BLaER1 treated with 17β-estradiol and CSF1 and Interleukin-3, amounts not matched to agents 10 nM and 100 nM (cell line): ENCODE measurements at regions not wholly inside any gene's neighbourhood (a gene's known extent, or its start where the extent isn't known, plus 50 kb on each side); places are given as distances from the start of the nearest gene placed in this dataset.

Source experiments
- H3K27ac ChIP-seq, 11 experiments: shearing (Covaris generic); formaldehyde crosslinking; 2 replicates each; pipeline ENCODE4 v1.8.1; 2022
- H3K27me3 ChIP-seq, 11 experiments: shearing (Covaris generic); formaldehyde crosslinking; 2 replicates each; pipeline ENCODE4 v1.8.1; 2022
- H3K36me3 ChIP-seq, 11 experiments: shearing (Covaris generic); formaldehyde crosslinking; 2 replicates each; pipeline ENCODE4 v1.8.1; 2022
- H3K4me1 ChIP-seq, 10 experiments: shearing (Covaris generic); formaldehyde crosslinking; 2 replicates each; pipeline ENCODE4 v1.8.1; 2022
- H3K4me2 ChIP-seq, 11 experiments: shearing (Covaris generic); formaldehyde crosslinking; 2 replicates each; pipeline ENCODE4 v1.8.1; 2022
- H3K4me3 ChIP-seq, 10 experiments: shearing (Covaris generic); formaldehyde crosslinking; 2 replicates each; pipeline ENCODE4 v1.8.1; 2022
- H3K9ac ChIP-seq, 11 experiments: shearing (Covaris generic); formaldehyde crosslinking; 2 replicates each; pipeline ENCODE4 v1.8.1; 2022
- H3K9me3 ChIP-seq, 11 experiments: shearing (Covaris generic); formaldehyde crosslinking; replicated peaks in 1 of 11; 2 replicates each; pipeline ENCODE4 v1.8.1; 2022
- H4K20me1 ChIP-seq, 11 experiments: shearing (Covaris generic); formaldehyde crosslinking; 2 replicates each; pipeline ENCODE4 v1.8.1; 2022
- Cebpa-rat ChIP-seq, 11 experiments: shearing (Covaris generic); IDR thresholded peaks; 2 replicates each; pipeline ENCODE4 v1.8.1; 2022

DNA sequence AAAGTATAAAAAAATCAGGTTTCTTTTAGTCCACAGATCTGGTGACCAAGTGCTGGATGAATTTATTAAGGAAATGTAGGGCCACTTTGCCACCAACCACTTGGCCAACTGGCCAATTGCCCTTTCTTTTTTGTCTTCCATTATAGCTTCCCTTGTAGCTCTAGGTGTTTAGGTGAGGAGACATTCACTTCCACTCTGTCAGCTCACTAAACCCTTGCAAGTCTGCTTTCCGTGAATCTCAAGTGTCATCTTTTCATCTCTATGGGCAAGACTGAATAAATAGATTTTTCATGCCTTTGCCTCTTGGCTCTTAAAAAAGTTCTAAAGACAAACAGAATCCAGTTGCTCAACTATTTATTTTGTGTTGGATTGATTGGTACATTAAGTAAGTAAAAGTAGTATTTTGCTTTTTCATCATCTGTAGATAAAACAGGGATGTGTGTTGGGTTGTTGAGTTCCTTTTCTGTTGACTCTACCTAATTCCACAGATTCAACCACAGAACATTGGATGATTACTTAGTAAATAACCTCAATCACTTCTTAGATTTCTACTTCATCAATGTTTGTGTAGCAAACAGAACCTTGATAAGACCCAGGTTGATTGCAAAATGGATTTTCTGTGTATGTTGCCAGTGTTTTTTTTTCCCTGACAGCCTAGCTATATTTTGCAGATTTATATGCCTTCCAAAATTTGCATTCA is 68.1 kb upstream of the GRXCR1 start:
- no peak overlapping the region for H3K4me3 ChIP-seq
- H3K9ac ChIP-seq, result no peak overlapping the region
- no peaks in the 10 kb centered on the region for H3K27me3 ChIP-seq
- H3K4me1 ChIP-seq, result no peaks in the 10 kb centered on the region
- no peaks in the 10 kb centered on the region for H4K20me1 ChIP-seq
- no peak for TF ChIP-seq Cebpa-rat (IDR thresholded peaks at IDR 0.05)
- H3K27ac ChIP-seq, result no peak overlapping the region
- H3K4me2 ChIP-seq, result no peak overlapping the region
- H3K9me3 ChIP-seq, result no peaks in the 10 kb centered on the region
- H3K36me3 ChIP-seq, result no peaks in the 10 kb centered on the region

DNA sequence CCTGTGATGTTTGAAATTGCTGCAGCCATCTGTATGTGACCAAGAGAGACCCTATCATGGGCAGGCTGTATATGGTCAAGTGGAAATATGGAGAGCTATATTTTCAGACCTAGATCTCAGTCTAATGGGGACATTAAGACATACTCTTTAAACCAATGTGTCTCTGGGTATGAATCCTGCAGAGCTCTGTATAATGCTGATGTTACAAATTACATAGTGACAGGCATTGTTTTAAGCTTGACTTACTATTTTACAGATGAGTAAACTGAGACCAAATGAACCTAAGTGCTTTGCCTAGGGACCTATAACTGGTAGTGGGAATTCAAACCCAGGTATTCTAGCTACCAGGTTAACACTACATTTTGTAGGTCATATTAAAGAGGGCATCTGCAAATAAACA is 71.3 kb upstream of the GRXCR1 start:
- H3K4me3 ChIP-seq, result no peak overlapping the region
- no peak overlapping the region for H3K4me2 ChIP-seq
- H3K4me1 ChIP-seq, result peaks cover 0 to 11% (median 0%) of the 10 kb centered on the region in 10 experiments; a peak in 7 of 20 replicates
- H3K27ac ChIP-seq, result no peak overlapping the region
- no peak overlapping the region for H3K9ac ChIP-seq
- no peaks in the 10 kb centered on the region for H3K36me3 ChIP-seq
- no peaks in the 10 kb centered on the region for H4K20me1 ChIP-seq
- no peaks in the 10 kb centered on the region for H3K9me3 ChIP-seq
- no peaks in the 10 kb centered on the region for H3K27me3 ChIP-seq
- no peak for TF ChIP-seq Cebpa-rat (IDR thresholded peaks at IDR 0.05)

DNA sequence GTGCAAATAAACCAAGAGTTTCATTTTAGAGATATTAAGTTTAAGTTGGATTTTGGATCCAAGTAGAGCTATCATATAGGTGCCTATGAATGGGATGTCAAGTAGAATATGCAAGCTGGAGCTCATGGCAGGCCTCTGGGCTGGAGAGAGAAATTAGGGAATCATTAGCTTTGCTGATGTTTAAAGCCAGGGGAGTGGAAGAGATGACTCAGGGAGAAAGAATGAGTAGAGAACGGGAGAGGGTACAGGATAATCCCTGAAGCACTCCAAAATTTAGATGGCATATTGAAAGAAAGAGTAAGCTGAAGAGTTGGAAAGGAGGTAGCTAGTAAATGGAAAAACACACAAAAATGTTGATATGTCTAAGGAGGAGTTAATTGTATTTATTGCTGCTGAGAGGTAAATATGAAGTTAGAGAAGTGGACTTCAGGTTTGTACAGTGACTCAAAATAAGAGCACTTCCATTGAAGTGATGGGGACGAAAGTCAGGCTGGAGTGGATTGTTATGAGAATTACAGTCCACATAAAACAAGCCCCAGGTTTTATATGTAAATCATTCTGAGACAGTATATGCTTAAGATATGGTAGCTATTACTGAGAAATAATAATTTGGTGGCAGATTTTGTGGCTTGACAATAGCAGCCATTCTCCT is 72.5 kb upstream of the GRXCR1 start:
- Histone ChIP-seq H3K4me2 (no peak overlapping the region), H3K4me1 (peaks cover 0 to 14% (median 0%) of the 10 kb centered on the region in 10 experiments; a peak in 7 of 20 replicates), H3K27ac (no peak overlapping the region), H3K4me3 (no peak overlapping the region), H3K27me3 (no peaks in the 10 kb centered on the region), H4K20me1 (no peaks in the 10 kb centered on the region), H3K36me3 (no peaks in the 10 kb centered on the region), H3K9ac (no peak overlapping the region), H3K9me3 (no peaks in the 10 kb centered on the region)
- TF ChIP-seq Cebpa-rat (IDR thresholded peaks at IDR 0.05), result no peak

DNA sequence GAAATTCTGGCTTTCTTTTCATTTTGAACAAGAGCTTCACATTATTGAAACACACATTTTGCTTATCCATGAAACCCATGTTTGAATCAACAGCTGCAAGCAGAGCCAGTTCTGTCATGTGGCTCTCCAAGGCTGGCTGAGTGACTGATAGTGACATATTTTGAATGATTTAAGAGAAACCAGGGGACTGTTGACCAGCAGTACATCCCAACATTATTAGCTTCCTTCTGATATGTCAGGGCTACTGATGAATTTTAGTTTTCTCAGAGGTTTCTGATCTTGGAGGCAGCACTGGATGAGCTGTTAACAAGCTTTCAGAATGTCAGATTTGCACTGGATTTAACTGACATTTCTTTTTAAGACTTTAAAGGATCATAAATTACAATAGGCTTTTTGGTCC is 74.6 kb upstream of the GRXCR1 start:
- H3K4me2 ChIP-seq, result no peak overlapping the region
- no peaks in the 10 kb centered on the region for H3K27me3 ChIP-seq
- H3K4me1 ChIP-seq, result peaks cover 0 to 14% (median 0%) of the 10 kb centered on the region in 10 experiments; a peak in 7 of 20 replicates
- H4K20me1 ChIP-seq, result no peaks in the 10 kb centered on the region
- H3K4me3 ChIP-seq, result no peak overlapping the region
- no peak overlapping the region for H3K9ac ChIP-seq
- no peak overlapping the region for H3K27ac ChIP-seq
- TF ChIP-seq Cebpa-rat (IDR thresholded peaks at IDR 0.05), result no peak
- no peaks in the 10 kb centered on the region for H3K36me3 ChIP-seq
- H3K9me3 ChIP-seq, result no peaks in the 10 kb centered on the region

DNA sequence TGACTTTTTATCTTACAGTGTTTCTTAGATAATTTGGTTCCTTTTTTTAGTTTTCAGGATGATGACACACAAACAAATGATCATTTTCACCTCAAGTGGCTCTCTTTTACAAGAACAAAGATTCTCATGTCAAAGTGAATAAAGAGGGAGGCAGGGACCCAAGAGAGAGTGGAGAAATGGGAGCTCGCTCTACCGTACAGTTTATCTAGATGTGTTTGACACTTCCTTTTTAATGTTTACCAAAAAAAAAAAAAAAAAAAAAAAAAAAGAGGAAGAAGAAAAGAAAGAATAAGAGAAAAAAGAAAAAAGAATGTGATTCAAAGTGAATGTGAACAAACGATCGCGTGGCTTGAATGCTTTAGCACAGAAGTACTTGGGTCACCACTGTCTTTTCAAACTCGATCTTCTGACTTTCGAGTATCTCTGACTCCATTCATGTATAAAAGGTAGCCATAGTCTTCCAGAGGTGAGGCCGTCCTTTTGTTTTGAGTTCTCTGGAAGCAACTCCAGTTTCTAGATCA is 75.6 kb upstream of the GRXCR1 start:
- Histone ChIP-seq H3K4me3 (no peak overlapping the region), H3K4me1 (peaks cover 0 to 14% (median 0%) of the 10 kb centered on the region in 10 experiments; a peak in 7 of 20 replicates), H4K20me1 (no peaks in the 10 kb centered on the region), H3K36me3 (no peaks in the 10 kb centered on the region), H3K27me3 (no peaks in the 10 kb centered on the region), H3K4me2 (peak overlapping the region in 3 of 11 experiments; percentile 5 to 39 (median 14); a peak in 2 of 22 replicates), H3K9me3 (no peaks in the 10 kb centered on the region), H3K27ac (no peak overlapping the region), H3K9ac (no peak overlapping the region)
- no peak for TF ChIP-seq Cebpa-rat (IDR thresholded peaks at IDR 0.05)

DNA sequence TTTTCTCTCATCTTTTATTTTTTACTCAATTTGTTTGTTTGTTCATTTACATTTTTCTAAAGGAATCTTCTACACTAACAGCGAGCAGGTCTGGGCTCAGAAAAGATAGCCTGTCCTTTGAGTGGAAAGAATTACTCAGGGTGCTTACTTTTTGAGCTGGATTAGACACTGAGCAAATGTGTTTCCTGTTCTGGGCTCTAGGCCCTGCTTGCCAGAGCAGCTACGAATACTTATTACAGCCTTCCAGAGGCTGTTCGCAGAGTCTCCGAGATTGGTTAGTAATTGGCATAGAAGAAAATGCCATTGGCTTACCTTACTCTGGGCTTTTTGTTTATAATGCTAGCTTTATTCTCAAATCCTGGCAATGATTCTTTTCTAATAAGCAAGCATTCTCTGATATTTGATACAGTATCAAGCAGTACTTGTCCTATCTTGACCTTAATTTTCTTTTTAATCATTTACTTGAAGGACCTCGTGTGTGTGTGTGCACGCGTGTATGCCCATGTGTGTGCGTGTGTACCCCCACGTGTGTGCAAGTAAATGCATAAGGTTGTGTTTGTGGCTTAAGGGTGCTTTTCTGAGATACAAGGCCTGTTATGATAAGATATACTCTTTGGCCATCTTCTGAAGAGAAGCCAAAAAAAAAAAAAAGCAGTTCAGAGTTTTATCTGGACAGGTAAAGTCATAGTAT is 76.2 kb upstream of the GRXCR1 start:
- TF ChIP-seq Cebpa-rat (IDR thresholded peaks at IDR 0.05), result no peak
- H3K4me1 ChIP-seq, result peaks cover 0 to 14% (median 0%) of the 10 kb centered on the region in 10 experiments; a peak in 7 of 20 replicates
- no peaks in the 10 kb centered on the region for H3K27me3 ChIP-seq
- H3K36me3 ChIP-seq, result no peaks in the 10 kb centered on the region
- no peaks in the 10 kb centered on the region for H3K9me3 ChIP-seq
- no peak overlapping the region for H3K27ac ChIP-seq
- H3K9ac ChIP-seq, result no peak overlapping the region
- no peaks in the 10 kb centered on the region for H4K20me1 ChIP-seq
- H3K4me3 ChIP-seq, result no peak overlapping the region
- H3K4me2 ChIP-seq, result peak overlapping the region in 2 of 11 experiments; percentile 14 to 39; a peak in 2 of 22 replicates

DNA sequence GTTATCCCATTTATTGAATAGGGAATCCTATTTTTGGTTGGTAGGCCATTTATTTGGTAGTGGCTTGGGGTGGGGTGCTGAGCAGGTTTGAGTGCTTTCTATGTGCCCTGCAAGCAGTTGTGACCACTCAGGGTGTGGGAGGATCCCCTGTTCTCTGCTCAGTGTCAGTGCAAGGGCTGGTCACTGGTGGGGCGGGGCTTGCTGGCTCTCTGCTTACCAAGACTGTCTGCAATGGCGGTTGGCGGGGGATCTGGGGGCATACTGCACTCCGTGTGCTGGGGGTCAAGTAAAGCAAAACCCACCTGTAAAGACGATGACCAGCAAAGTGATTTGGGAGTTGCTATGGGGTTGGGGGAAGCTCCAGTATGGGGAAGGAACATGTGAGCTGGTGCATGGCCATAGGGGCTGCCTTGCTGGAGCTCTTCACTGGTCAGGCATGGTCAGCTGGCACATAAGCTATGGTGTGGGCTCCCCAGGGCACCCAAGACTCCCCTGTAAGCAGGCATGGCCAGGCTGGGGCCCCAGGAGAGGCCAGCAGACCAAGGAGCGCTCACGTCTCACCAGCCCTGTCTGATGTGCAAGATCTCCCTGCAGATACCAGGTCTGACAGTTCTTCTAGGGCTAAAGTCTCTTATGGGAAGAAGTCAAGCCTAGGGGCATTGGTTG is 83.0 kb upstream of the GRXCR1 start:
- Histone ChIP-seq H3K27ac (no peak overlapping the region), H3K4me2 (no peak overlapping the region), H3K36me3 (no peaks in the 10 kb centered on the region), H3K4me3 (no peak overlapping the region), H4K20me1 (no peaks in the 10 kb centered on the region), H3K9me3 (no peaks in the 10 kb centered on the region; a peak in 3 of 22 replicates), H3K9ac (no peak overlapping the region), H3K4me1 (no peaks in the 10 kb centered on the region), H3K27me3 (no peaks in the 10 kb centered on the region)
- no peak for TF ChIP-seq Cebpa-rat (IDR thresholded peaks at IDR 0.05)

DNA sequence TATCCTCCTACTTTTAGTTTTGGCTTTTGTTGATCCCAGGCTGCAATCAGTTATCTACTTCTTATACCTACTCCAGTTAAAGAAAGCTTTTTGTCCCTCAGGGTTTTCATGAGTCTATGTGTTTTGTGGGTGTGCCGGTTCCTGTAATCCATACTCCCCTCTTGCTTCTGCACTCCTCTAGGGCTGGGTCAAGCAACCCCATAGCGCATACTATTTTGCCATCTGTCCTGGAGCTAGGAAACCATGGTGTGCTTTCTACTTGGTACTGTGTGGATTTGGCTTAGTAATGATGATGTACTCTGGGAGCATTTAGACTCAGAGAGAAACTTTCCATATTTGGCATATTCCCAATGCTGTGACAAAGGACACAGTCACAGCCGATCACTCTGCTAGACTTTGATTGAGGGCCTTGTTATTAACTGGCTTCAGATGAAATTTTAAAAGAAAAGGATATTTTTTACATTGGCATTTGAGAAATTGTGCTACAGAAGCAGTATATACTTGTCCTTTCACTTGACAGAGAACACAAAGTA is 86.1 kb upstream of the GRXCR1 start:
- H3K4me1 ChIP-seq, result no peaks in the 10 kb centered on the region
- no peak overlapping the region for H3K4me2 ChIP-seq
- TF ChIP-seq Cebpa-rat (IDR thresholded peaks at IDR 0.05), result no peak
- no peaks in the 10 kb centered on the region for H3K27me3 ChIP-seq
- no peaks in the 10 kb centered on the region for H4K20me1 ChIP-seq
- peaks cover 0 to 3% (median 0%) of the 10 kb centered on the region in 11 experiments; a peak in 1 of 22 replicates for H3K36me3 ChIP-seq
- no peak overlapping the region for H3K4me3 ChIP-seq
- no peak overlapping the region for H3K9ac ChIP-seq
- H3K9me3 ChIP-seq, result peaks cover 16 to 27% (median 24%) of the 10 kb centered on the region in 11 experiments
- no peak overlapping the region for H3K27ac ChIP-seq
